ENCODE measurements at regions not wholly inside any gene's neighbourhood (a gene's known extent, or its start where the extent isn't known, plus 50 kb on each side); places are given as distances from the start of the nearest gene placed in this dataset.

DNA sequence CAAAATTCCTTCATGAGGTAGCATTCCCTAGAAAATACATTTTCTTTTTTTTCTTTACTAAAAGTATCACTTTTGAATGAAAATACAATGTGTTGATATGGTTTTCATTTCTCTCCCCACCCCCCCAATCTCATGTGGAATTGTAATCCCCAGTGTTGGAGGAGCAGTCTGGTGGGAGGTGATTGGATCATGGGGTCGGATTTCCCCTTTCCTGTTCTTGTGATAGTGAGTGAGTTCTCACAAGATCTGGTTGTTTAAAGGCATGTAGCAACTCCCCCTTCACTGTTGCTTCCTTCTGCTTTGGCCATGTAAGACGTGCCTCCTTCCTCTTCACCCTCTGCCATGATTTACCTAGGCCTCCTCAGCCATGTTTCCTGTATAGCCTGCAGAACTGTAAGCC lies 790.3 kb upstream of the KCND2 start:
- TF ChIP-seq, protein P1, sequence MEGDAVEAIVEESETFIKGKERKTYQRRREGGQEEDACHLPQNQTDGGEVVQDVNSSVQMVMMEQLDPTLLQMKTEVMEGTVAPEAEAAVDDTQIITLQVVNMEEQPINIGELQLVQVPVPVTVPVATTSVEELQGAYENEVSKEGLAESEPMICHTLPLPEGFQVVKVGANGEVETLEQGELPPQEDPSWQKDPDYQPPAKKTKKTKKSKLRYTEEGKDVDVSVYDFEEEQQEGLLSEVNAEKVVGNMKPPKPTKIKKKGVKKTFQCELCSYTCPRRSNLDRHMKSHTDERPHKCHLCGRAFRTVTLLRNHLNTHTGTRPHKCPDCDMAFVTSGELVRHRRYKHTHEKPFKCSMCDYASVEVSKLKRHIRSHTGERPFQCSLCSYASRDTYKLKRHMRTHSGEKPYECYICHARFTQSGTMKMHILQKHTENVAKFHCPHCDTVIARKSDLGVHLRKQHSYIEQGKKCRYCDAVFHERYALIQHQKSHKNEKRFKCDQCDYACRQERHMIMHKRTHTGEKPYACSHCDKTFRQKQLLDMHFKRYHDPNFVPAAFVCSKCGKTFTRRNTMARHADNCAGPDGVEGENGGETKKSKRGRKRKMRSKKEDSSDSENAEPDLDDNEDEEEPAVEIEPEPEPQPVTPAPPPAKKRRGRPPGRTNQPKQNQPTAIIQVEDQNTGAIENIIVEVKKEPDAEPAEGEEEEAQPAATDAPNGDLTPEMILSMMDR (conservative IDR thresholded peaks at IDR 0.05), result no peak
- TF ChIP-seq EZH2 (IDR thresholded peaks at IDR 0.05; ENCODE audit: low read depth), result no peak
